NB4 (cell line): ENCODE measurements at regions not wholly inside any gene's neighbourhood (a gene's known extent, or its start where the extent isn't known, plus 50 kb on each side); places are given as distances from the start of the nearest gene placed in this dataset.
A peak's percentile ranks its signal among the peaks of the same experiment; 100 is the strongest.

Source experiments
- DNase-seq: peaks from one replicate; pipeline ENCODE4 v3.0.0; 2010; ENCODE audit warnings: low read depth
- H3K4me3 ChIP-seq: one replicate; pipeline ENCODE4 v1.5.1; 2011; ENCODE audit warnings: mild to moderate bottlenecking, low read depth, low read length, moderate library complexity
- MYC ChIP-seq: IDR thresholded peaks from 2 replicates; pipeline ENCODE4 v1.6.1; 2011; ENCODE audit warnings: low read depth, low read length
- POLR2A ChIP-seq: IDR thresholded peaks from 2 replicates; pipeline ENCODE4 v1.6.1; 2011; ENCODE audit warnings: mild to moderate bottlenecking; ENCODE audit not compliant: insufficient read length; ENCODE audit errors: extremely low read depth
- TF ChIP-seq, protein P1 (sequence below): IDR thresholded peaks from 2 replicates; pipeline ENCODE4 v1.6.1; 2011; ENCODE audit warnings: low read depth, low read length
- TF ChIP-seq, protein P2 (sequence below): IDR thresholded peaks from one replicate; pipeline ENCODE4 v1.5.1; 2012; ENCODE audit warnings: low read depth, low read length

DNA sequence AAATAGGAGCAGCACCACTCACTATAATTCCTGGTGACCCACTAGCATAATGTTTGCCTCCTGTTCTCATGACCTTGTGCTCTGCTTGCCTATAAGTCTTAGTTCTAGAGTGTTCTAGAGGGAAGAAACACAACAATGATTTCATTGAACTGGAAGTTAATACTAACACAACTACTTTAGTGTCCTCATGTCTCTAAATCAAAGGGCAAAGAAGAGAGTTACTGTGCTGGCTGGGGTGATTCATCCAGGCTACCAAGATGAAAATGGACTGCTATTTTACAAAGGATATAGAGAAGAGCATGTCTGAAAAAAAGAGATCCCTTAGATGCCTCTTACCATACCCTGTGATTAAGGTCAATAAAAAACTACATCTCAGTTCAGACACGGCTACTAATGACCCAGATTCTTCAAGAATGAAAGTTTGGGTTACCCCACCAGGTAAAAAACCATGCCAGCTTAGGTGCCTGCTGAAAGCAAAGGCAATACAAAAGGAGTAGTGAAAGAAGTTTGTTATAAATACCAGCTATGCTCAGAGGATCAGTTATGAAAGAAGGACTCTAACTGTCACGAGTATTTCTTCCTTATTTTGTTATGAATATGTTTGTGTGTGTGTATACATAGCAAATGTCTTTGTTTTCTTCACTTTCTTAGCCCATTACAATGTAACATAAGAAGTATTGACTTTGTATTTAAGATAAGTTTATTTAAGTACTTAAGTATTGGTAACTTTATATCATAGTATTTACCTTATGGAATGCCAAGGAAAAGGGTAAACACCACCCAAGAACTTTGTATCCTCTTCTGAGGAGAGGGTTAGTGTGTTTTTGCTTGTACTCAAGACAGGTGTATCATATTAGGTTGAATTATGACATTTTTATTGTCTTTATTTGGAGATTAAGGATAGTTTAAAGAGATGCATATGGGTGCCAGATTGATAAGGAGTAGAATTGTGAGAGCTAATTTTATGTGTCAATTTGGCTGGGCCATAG lies 314.1 kb upstream of the PTGER4 start:
- DNase-seq = peak; percentile 11
- no peak overlapping the region for H3K4me3 ChIP-seq
- TF ChIP-seq MYC (no peak), POLR2A (no peak)
- TF ChIP-seq, protein P1, sequence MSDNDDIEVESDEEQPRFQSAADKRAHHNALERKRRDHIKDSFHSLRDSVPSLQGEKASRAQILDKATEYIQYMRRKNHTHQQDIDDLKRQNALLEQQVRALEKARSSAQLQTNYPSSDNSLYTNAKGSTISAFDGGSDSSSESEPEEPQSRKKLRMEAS = no peak
- TF ChIP-seq, protein P2, sequence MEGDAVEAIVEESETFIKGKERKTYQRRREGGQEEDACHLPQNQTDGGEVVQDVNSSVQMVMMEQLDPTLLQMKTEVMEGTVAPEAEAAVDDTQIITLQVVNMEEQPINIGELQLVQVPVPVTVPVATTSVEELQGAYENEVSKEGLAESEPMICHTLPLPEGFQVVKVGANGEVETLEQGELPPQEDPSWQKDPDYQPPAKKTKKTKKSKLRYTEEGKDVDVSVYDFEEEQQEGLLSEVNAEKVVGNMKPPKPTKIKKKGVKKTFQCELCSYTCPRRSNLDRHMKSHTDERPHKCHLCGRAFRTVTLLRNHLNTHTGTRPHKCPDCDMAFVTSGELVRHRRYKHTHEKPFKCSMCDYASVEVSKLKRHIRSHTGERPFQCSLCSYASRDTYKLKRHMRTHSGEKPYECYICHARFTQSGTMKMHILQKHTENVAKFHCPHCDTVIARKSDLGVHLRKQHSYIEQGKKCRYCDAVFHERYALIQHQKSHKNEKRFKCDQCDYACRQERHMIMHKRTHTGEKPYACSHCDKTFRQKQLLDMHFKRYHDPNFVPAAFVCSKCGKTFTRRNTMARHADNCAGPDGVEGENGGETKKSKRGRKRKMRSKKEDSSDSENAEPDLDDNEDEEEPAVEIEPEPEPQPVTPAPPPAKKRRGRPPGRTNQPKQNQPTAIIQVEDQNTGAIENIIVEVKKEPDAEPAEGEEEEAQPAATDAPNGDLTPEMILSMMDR = no peak

DNA sequence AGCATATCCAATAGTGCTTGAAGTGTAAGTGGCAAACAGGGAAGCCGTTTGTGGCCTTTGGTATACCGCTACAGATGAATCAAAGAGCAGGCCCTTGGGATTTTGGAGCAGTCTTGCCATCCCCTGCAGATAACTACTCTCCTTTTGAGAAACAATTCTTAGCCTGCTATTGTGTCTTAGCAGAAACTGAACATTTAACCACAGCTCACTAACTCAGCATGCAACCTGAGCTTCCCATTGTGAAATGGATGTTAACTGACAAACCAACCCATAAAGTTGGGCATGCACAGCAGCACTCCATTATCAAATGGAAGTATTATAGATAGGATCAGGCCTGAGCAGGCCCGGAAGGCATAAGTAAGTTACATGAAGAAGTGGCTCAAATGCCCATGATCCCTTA lies 315.3 kb upstream of the PTGER4 start:
- DNase-seq = peak; percentile 87
- H3K4me3 ChIP-seq = no peak overlapping the region
- TF ChIP-seq POLR2A = no peak
- no peak; the same call in 1 of the 2 replicates for TF ChIP-seq MYC
- TF ChIP-seq, protein P1 = peak; percentile 57

DNA sequence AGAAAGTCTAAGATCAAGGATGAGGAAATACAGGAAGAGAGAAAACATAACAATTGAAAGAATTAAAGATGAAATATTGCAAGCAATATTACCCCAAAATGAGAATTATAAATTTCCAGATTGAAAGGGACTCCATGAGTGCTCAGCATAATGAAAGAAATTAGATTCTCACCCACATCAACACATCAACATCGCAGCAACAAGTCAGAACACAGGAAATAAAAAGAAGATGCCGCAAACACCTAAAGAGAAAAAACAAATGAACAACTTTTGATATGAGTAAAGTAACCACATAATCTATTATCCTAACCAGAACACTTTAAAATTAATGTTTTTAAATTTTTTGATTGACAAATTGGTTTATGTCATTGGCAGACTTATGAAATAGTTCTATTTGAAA lies 318.3 kb upstream of the PTGER4 start:
- TF ChIP-seq MYC (no peak), POLR2A (no peak)
- TF ChIP-seq, protein P2 = no peak
- TF ChIP-seq, protein P1 = no peak
- no peak overlapping the region for H3K4me3 ChIP-seq
- DNase-seq = no peak

DNA sequence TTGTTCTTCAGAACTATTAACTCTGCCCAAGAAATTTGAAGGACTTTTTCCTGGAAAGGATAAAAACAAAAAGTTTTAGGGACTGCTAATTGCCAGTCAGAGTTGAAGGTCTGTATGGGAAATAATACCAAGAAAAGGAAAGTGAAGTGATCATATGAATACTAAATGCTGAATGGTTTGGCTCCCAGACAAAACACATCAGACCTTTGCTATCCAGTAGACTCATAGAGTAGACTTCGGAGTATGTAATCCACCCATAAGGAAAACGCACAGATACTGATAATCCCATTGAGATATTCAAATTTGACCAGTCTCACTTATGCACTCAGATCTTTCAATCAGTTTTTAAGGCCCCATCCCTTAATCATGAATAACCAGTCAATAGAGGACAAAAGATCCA lies 319.0 kb upstream of the PTGER4 start:
- no peak for DNase-seq
- no peak overlapping the region for H3K4me3 ChIP-seq
- TF ChIP-seq POLR2A = no peak
- TF ChIP-seq, protein P1 = no peak
- TF ChIP-seq, protein P2 = no peak
- TF ChIP-seq MYC = no peak

DNA sequence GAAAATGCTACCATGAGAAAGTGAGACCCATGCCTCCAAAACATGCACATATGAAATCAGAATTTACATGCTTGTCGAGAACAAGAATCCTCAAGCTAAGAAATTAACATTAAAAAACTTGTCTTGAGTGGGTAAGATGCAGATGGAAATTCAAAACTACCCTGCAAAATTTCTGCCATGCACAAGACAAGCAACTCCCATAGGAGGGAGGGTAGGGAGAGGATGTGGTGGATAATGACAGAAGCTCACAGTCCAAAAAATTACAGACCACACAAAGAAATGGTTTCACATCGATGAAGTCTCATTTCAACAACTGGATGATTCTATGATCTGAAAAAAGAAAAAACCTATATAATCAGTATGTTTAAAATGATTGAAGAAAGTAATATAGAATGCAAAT lies 319.9 kb upstream of the PTGER4 start:
- peak; percentile 23 for DNase-seq
- H3K4me3 ChIP-seq = no peak overlapping the region
- TF ChIP-seq POLR2A (no peak), MYC (no peak)
- TF ChIP-seq, protein P1 = no peak
- TF ChIP-seq, protein P2 = no peak

DNA sequence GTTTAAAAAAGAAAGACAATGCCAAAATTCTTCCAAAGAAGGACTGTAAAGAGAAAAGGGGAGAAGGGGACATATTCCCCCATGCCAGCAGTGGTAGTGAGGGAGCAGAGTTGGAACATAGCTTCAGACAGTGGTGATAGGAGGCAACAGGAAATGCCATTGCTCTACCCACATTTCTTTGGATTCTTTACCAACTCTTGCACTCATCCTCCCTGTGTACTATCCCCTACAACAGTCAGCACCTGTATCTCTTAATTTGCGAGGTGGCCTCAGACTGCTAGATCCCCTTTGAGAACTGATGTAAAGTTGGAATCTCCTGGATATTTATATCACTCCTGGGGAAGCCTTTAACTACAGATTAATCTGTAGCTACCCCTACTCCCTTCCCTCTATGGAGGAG lies 320.6 kb upstream of the PTGER4 start:
- no peak overlapping the region for H3K4me3 ChIP-seq
- DNase-seq = peak; percentile 11
- TF ChIP-seq POLR2A (no peak), MYC (no peak)
